ENCODE measurements at regions not wholly inside any gene's neighbourhood (a gene's known extent, or its start where the extent isn't known, plus 50 kb on each side); places are given as distances from the start of the nearest gene placed in this dataset.

DNA sequence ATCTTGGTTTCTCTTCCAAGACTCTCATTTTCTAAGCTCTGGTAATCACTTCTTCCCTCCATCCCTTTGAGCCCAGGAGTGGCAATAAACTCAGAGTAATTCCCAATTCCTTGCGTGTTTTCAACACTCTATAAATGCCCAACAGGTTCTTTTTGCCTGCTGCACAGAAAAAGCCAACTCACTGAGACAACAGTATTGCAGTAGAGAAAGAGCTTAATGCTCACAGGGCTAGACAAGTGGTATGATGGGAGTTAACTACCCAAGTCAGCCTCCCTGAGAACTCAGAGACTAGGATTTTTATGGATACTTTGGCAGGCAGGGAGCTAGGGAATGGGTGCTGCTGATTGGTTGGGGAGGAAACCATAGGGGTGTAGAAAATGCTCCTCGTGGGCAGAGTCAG lies 103.4 kb downstream of the MTNR1A start:
- H3K27ac Mint-ChIP-seq = no peak overlapping the region
- TF ChIP-seq, protein P1, sequence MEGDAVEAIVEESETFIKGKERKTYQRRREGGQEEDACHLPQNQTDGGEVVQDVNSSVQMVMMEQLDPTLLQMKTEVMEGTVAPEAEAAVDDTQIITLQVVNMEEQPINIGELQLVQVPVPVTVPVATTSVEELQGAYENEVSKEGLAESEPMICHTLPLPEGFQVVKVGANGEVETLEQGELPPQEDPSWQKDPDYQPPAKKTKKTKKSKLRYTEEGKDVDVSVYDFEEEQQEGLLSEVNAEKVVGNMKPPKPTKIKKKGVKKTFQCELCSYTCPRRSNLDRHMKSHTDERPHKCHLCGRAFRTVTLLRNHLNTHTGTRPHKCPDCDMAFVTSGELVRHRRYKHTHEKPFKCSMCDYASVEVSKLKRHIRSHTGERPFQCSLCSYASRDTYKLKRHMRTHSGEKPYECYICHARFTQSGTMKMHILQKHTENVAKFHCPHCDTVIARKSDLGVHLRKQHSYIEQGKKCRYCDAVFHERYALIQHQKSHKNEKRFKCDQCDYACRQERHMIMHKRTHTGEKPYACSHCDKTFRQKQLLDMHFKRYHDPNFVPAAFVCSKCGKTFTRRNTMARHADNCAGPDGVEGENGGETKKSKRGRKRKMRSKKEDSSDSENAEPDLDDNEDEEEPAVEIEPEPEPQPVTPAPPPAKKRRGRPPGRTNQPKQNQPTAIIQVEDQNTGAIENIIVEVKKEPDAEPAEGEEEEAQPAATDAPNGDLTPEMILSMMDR (IDR thresholded peaks at IDR 0.05) = no peak
- H3K4me3 Mint-ChIP-seq = no peak overlapping the region
- DNase-seq = no peak
- peaks cover 6% of the 10 kb centered on the region for H3K36me3 Mint-ChIP-seq (ENCODE audit: low read depth)
- peaks cover 13% of the 10 kb centered on the region for H3K27me3 Mint-ChIP-seq (ENCODE audit: low read depth, poor library complexity)
- peaks cover 7% of the 10 kb centered on the region for H3K4me1 Mint-ChIP-seq
- peaks cover 61% of the 10 kb centered on the region for H3K9me3 Mint-ChIP-seq

DNA sequence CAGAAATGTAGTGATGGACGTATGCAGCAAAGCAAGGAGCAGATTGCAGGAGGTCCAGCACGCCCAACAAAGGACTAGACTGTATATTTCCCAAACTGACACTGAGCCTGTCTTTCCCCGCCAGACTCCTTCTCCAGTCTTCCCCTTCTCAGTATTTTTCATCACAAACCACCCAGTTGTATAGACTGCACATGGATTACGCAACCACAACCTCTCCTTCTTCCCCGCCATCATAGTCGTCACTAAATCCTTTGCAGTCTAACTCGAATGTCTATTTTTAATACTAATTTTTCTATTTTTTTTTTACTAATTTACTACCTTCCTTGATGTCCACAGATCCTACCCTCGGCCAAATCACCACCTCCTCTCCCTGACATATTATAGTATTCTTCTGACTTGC lies 105.4 kb downstream of the MTNR1A start:
- TF ChIP-seq, protein P1 (IDR thresholded peaks at IDR 0.05) = no peak
- DNase-seq = no peak
- no peak overlapping the region for H3K27ac Mint-ChIP-seq
- H3K27me3 Mint-ChIP-seq (ENCODE audit: low read depth, poor library complexity) = peaks cover 13% of the 10 kb centered on the region
- no peaks in the 10 kb centered on the region for H3K4me1 Mint-ChIP-seq
- H3K4me3 Mint-ChIP-seq = no peak overlapping the region
- H3K9me3 Mint-ChIP-seq = peaks cover 55% of the 10 kb centered on the region
- peaks cover 6% of the 10 kb centered on the region for H3K36me3 Mint-ChIP-seq (ENCODE audit: low read depth)

DNA sequence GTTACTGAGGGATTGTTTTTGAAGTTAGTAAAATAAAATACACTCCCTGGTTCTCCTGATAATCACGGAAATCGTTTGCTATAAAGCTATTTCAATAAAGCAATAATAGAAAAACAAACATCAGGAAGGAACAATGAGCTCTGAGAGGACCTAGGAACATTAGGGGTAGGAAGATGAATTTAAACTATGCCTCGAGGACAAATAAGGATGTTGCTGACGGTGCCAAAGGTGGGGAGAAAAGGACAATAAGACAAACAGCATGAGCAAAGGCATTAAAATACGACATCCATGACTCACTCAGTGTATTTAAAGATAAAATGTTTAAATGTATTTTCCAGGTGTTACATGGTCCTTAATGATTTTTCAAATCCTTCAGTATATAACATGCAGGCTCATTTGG lies 110.3 kb downstream of the MTNR1A start:
- DNase-seq = no peak

DNA sequence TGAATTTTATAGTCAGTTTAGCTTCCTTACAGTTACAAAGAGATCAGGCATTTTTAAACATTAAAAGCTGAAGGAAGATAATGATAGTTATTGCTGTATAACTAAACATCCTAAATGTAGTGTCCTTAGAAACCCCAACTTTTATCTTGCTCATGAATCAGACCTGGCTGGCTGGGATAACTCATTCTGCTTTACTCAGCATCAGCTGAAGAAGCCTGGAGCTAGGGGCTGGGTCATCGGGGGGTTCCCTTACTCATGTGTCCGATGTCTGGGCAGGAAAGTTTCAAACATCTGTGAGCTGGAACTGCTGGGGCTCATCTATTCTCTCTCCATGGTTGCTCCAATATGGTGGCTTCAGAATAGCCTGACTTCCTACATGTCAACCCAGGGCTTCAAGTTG lies 113.9 kb downstream of the MTNR1A start:
- DNase-seq = no peak
- Mint-ChIP-seq H3K4me1 (no peaks in the 10 kb centered on the region), H3K27me3 (ENCODE audit: low read depth, poor library complexity) (peaks cover 6% of the 10 kb centered on the region), H3K4me3 (no peak overlapping the region), H3K9me3 (peaks cover 28% of the 10 kb centered on the region), H3K36me3 (ENCODE audit: low read depth) (peaks cover 5% of the 10 kb centered on the region), H3K27ac (no peak overlapping the region)
- TF ChIP-seq, protein P1 (IDR thresholded peaks at IDR 0.05) = no peak

More for the DNA sequence above, 110.3 kb downstream of the MTNR1A start:
- Mint-ChIP-seq H3K27ac (no peak overlapping the region), H3K27me3 (ENCODE audit: low read depth, poor library complexity) (peaks cover 2% of the 10 kb centered on the region), H3K4me3 (no peak overlapping the region), H3K9me3 (peaks cover 13% of the 10 kb centered on the region), H3K4me1 (no peaks in the 10 kb centered on the region), H3K36me3 (ENCODE audit: low read depth) (no peaks in the 10 kb centered on the region)
- TF ChIP-seq, protein P1 (IDR thresholded peaks at IDR 0.05) = no peak

DNA sequence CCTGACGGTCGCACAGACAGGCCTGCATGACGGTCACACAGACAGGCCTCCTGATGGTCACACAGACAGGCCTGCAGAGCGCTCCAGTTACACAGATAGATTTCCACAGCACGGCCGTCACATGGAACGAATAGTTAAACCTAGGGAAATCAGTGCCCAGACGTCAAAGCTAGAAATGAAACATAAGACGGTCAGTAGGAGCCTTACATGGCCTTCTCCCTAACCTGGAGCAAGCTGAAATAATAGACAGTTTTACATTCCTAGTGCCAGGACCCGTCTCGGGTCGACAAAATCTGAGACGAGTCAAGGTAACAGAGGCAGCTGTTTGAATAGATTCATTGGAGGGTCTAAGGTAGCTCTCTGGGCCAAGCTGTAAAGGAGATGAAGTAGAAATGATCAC lies 126.9 kb downstream of the MTNR1A start:
- Mint-ChIP-seq H3K9me3 (peaks cover 9% of the 10 kb centered on the region), H3K4me1 (peaks cover 6% of the 10 kb centered on the region), H3K36me3 (ENCODE audit: low read depth) (no peaks in the 10 kb centered on the region), H3K4me3 (no peak overlapping the region), H3K27ac (peak overlapping the region; percentile 90), H3K27me3 (ENCODE audit: low read depth, poor library complexity) (no peaks in the 10 kb centered on the region)
- DNase-seq = no peak
- TF ChIP-seq, protein P1 (IDR thresholded peaks at IDR 0.05) = no peak

DNA sequence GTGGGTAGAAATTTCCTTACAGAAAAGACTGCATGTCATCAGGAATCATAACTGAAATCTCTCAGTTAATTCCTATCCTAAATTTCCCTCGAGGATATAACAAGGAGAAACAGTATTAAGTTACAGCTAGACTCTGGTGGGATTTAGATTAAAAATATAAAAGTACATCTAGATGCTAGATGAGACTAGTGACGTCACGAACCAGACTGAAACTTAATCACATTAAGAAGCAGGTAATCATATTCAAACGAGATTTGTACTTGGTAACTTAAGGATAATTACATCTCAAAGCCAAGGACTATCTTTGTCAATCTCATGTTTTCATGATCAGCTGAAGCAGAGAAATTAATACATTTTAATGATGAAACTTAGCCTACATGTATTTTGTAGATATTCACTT lies 130.6 kb downstream of the MTNR1A start:
- Mint-ChIP-seq H3K27ac (no peak overlapping the region), H3K27me3 (ENCODE audit: low read depth, poor library complexity) (no peaks in the 10 kb centered on the region), H3K4me3 (no peak overlapping the region)

More for the DNA sequence above, 130.6 kb downstream of the MTNR1A start:
- DNase-seq = no peak
- TF ChIP-seq, protein P1 (IDR thresholded peaks at IDR 0.05) = no peak
- Mint-ChIP-seq H3K4me1 (peaks cover 6% of the 10 kb centered on the region), H3K36me3 (ENCODE audit: low read depth) (no peaks in the 10 kb centered on the region), H3K9me3 (no peaks in the 10 kb centered on the region)
